Activated T-helper 1 cell treated with anti-CD3 and anti-CD28 coated beads, Interleukin-12 subunit alpha, Interleukin-12 subunit beta, Interleukin-2, Interleukin-4 antibody, amounts not matched to agents 30 ng/mL and 10 ng/mL and 1 ng/mL, durations not matched to agents 14 hours and 24 hours and 36 hours (primary cell): ENCODE measurements at regions not wholly inside any gene's neighbourhood (a gene's known extent, or its start where the extent isn't known, plus 50 kb on each side); places are given as distances from the start of the nearest gene placed in this dataset.

Source experiments
- DNase-seq: peaks from one replicate; pipeline ENCODE4 v3.0.0; 2021; ENCODE audit warnings: low spot score
- H3K27ac Mint-ChIP-seq: one replicate; pipeline ENCODE4 v1.8.0; 2021; ENCODE audit warnings: mild to moderate bottlenecking, mixed read lengths
- H3K27me3 Mint-ChIP-seq: one replicate; pipeline ENCODE4 v1.8.0; 2022; ENCODE audit warnings: mild to moderate bottlenecking, moderate library complexity, mixed read lengths; ENCODE audit not compliant: insufficient read depth
- H3K36me3 Mint-ChIP-seq: one replicate; pipeline ENCODE4 v1.8.0; 2021; ENCODE audit warnings: low read depth, mixed read lengths
- H3K4me1 Mint-ChIP-seq: one replicate; pipeline ENCODE4 v1.8.0; 2021; ENCODE audit warnings: low read depth, mixed read lengths
- H3K4me3 Mint-ChIP-seq: one replicate; pipeline ENCODE4 v1.8.0; 2021; ENCODE audit warnings: mild to moderate bottlenecking, moderate library complexity, mixed read lengths
- H3K9me3 Mint-ChIP-seq: one replicate; pipeline ENCODE4 v1.8.0; 2021; ENCODE audit warnings: mixed read lengths
- intact Hi-C: fragments of 100-400 bp; cut with micrococcal nuclease; formaldehyde crosslinking; loops from one replicate; pipeline ENCODE4 v1.15.1; 2024

DNA sequence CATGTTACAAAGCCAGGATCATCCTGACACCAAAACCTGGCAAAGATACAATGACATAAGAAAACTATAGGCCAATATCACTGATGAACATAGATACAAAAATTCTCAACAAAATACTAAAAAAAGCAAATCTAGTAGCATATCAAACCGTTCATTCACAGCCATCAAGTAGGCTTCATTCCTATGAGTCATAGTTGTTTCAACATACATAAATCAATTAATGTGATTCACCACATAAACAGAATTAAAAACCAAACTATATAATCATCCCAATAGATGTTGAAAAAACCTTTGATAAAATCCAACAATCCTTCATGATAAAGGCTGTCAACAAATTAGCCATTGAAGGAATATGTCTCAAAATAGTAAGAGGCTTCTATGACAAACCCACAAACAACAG, 1007.2 kb upstream of the RAG2 start:
- DNase-seq, result no peak
- Mint-ChIP-seq H3K27me3 (no peaks in the 10 kb centered on the region), H3K27ac (no peak overlapping the region), H3K9me3 (peaks cover 32% of the 10 kb centered on the region), H3K4me1 (no peaks in the 10 kb centered on the region), H3K36me3 (no peaks in the 10 kb centered on the region), H3K4me3 (no peak overlapping the region)
- intact Hi-C loops, result no loop called here

DNA sequence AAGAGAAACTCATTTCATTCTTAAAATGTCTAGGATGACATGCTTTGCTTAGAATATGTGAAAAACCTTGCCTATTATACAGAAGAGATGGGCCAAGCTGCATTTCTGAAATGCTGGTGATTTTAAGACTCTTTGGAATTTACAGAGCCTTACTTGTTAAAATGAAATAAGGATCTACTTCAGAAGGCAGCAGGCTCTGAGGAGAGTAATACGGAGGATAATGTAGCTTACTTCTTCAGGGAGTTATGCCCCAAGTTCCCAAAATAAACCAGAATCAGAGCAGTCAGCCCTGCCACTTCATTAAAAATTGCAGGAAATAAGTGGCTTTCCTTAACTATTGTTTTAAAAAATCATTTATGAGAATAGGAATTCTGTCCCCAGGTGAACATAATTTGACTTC, 1000.3 kb upstream of the RAG2 start:
- H3K27ac Mint-ChIP-seq, result no peak overlapping the region
- no peak overlapping the region for H3K4me3 Mint-ChIP-seq
- no peaks in the 10 kb centered on the region for H3K27me3 Mint-ChIP-seq
- intact Hi-C loops, result no loop called here
- no peak for DNase-seq
- no peaks in the 10 kb centered on the region for H3K4me1 Mint-ChIP-seq
- no peaks in the 10 kb centered on the region for H3K36me3 Mint-ChIP-seq
- H3K9me3 Mint-ChIP-seq, result peaks cover 12% of the 10 kb centered on the region

DNA sequence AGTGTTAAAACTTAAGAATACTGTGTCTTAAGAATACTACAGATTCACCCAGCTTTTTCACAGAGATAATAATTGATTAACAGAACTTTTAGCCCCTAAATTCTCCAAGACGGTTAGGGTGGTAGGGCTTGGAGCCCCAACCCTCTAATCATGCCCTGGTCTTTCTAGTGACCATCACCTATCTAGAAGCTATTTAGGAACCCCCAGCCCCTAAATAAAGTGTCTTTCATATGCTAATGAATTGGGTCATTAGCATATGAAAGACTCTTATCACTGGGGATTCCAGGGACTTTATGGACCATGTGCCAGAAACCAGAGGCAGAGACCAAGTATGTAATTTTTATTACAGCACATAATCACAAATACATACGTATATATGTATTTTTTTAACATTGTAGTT, 999.7 kb upstream of the RAG2 start:
- DNase-seq, result no peak
- H3K27me3 Mint-ChIP-seq, result no peaks in the 10 kb centered on the region
- no peak overlapping the region for H3K4me3 Mint-ChIP-seq
- no peak overlapping the region for H3K27ac Mint-ChIP-seq
- no peaks in the 10 kb centered on the region for H3K4me1 Mint-ChIP-seq
- no peaks in the 10 kb centered on the region for H3K36me3 Mint-ChIP-seq
- intact Hi-C loops, result no loop called here
- H3K9me3 Mint-ChIP-seq, result peaks cover 8% of the 10 kb centered on the region

DNA sequence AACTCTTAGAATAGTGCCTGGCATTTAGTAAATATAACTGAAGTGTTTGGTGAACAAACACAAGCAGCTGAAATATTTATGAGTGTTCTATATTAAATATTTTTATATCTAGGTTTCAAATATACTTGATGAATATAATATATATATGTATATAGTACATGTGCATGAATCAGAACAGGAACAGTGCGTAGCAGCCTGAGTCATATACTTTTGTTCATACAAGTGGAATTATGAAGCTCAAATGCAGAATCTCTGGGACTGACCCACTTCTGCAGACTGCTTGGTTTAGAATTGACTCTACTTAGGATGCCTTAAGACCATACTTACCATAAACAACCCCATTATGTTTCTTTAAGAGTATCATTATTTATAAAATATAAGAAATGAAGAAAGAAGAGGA, 997.8 kb upstream of the RAG2 start:
- intact Hi-C loops, result no loop called here
- peaks cover 4% of the 10 kb centered on the region for H3K9me3 Mint-ChIP-seq
- H3K4me3 Mint-ChIP-seq, result no peak overlapping the region
- DNase-seq, result no peak
- H3K27me3 Mint-ChIP-seq, result no peaks in the 10 kb centered on the region
- no peaks in the 10 kb centered on the region for H3K4me1 Mint-ChIP-seq
- no peaks in the 10 kb centered on the region for H3K36me3 Mint-ChIP-seq
- H3K27ac Mint-ChIP-seq, result no peak overlapping the region

DNA sequence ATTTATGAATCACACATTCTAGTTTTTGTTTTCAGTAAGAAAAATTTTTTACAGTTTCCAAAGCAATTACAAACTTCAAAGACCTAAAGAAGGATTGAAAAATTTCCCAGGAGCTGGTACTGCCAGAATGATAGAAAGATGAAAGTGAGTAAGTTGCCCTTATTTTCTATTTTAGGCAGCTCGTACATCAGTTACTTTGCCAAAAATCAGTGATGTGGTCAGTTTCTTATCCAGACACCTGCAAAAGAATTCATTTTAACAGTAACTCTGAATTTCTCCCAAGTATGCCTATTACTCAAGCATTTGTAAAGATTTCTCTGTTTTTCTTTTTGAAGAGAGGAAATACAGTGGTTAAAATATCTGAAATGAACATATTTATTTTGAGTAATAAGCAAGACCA, 976.3 kb upstream of the RAG2 start:
- no peaks in the 10 kb centered on the region for H3K4me1 Mint-ChIP-seq
- H3K4me3 Mint-ChIP-seq, result no peak overlapping the region
- no peaks in the 10 kb centered on the region for H3K36me3 Mint-ChIP-seq
- no peaks in the 10 kb centered on the region for H3K27me3 Mint-ChIP-seq
- DNase-seq, result no peak
- H3K9me3 Mint-ChIP-seq, result peaks cover 14% of the 10 kb centered on the region
- no peak overlapping the region for H3K27ac Mint-ChIP-seq
- intact Hi-C loops, result no loop called here

DNA sequence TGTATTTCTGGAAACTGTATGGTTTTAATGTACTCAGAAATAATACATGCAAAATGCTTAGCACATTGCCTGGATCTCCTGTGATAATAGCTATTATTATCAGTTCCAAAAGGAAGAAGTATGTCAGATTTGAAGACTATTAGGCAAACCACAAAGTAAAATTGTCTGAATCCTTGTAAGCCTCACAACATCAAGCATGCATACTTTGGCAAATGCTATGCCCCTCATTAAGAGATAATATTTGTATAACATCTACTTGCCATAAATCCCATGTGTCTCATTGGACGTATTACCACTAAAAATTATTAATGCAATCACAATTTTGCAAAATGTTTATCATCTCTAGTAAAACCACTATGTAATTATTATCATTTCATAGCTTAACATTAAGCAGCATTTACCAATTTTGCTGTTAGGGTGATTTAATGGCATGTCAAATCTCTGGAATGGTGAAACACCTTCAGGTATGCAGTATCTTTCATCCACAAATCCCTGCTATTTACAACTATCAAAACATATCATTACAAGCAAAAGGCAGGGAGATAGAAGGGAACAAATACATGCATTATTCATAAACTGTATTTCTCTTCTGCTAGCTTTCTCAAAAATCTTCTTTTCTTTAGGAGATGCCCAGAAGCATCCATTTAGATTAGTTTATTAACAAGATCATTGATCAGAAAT, 974.6 kb upstream of the RAG2 start:
- no peak overlapping the region for H3K4me3 Mint-ChIP-seq
- no peaks in the 10 kb centered on the region for H3K27me3 Mint-ChIP-seq
- H3K9me3 Mint-ChIP-seq, result peaks cover 8% of the 10 kb centered on the region
- no peaks in the 10 kb centered on the region for H3K36me3 Mint-ChIP-seq
- H3K27ac Mint-ChIP-seq, result no peak overlapping the region
- intact Hi-C loops, result no loop called here
- H3K4me1 Mint-ChIP-seq, result no peaks in the 10 kb centered on the region
- DNase-seq, result no peak

DNA sequence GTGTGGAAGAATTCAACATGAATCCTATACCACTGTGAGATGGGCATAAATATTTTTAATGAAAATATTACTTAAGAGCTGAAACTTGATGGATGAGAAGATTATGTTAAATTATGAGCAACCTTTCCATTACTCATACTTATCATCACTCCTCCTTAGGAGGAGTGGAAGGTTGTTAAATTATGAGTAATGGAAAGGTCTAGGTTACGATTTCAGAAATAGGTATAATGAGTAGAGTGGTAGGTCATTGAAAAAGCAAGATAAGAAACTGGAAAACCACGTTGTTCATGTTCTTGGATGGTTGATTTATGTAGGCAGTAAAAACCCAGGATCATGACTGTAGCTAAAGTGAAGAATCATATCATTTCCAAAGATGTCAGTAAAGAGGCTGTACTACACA, 973.2 kb upstream of the RAG2 start:
- Mint-ChIP-seq H3K27ac (no peak overlapping the region), H3K9me3 (peaks cover 7% of the 10 kb centered on the region), H3K36me3 (no peaks in the 10 kb centered on the region), H3K4me3 (no peak overlapping the region), H3K4me1 (no peaks in the 10 kb centered on the region), H3K27me3 (no peaks in the 10 kb centered on the region)
- intact Hi-C loops, result no loop called here
- no peak for DNase-seq

DNA sequence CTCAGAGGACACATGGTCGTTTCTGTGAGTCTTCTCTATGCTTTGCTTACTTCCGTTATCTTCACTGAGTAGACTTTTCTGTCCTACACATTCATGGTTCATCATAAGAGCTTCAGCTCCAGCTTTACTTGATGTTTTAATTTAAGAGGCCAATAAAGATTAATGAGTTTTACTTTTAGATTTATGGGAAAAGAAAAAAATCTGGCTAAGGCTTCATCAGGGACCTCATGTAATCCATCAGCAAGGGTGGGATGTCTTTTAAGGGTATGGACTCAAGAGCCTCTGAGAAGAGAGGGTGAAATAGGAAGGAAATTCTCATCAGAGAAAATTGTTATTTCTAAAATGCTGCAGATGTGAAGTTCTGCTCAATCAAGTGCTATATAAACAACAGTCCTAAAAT, 963.0 kb upstream of the RAG2 start:
- no peak overlapping the region for H3K4me3 Mint-ChIP-seq
- no peaks in the 10 kb centered on the region for H3K36me3 Mint-ChIP-seq
- peaks cover 10% of the 10 kb centered on the region for H3K9me3 Mint-ChIP-seq
- intact Hi-C loops, result no loop called here
- no peak for DNase-seq
- no peaks in the 10 kb centered on the region for H3K4me1 Mint-ChIP-seq
- H3K27me3 Mint-ChIP-seq, result no peaks in the 10 kb centered on the region
- H3K27ac Mint-ChIP-seq, result no peak overlapping the region

DNA sequence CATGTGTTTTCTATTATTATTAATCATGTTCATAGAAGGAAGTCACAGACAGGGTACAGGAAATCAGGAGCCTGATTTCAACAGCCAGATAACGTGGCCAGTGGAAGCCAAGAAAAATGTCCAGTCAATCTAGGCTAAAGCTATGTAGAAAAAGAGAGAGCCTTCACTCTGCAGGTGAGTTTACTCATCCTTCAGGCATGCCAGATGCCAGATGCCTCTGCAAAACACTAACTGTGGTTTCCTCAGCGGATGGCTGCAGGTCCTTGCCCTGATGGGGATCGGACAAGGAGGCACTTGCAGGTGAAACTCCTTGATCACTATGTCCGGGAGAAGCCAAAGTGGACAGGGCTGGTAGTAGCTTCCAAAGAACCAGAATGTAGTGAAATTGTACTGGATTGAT, 962.3 kb upstream of the RAG2 start:
- DNase-seq, result no peak
- Mint-ChIP-seq H3K36me3 (no peaks in the 10 kb centered on the region), H3K27me3 (no peaks in the 10 kb centered on the region), H3K9me3 (peaks cover 10% of the 10 kb centered on the region), H3K4me3 (no peak overlapping the region), H3K27ac (no peak overlapping the region), H3K4me1 (no peaks in the 10 kb centered on the region)
- intact Hi-C loops, result no loop called here

DNA sequence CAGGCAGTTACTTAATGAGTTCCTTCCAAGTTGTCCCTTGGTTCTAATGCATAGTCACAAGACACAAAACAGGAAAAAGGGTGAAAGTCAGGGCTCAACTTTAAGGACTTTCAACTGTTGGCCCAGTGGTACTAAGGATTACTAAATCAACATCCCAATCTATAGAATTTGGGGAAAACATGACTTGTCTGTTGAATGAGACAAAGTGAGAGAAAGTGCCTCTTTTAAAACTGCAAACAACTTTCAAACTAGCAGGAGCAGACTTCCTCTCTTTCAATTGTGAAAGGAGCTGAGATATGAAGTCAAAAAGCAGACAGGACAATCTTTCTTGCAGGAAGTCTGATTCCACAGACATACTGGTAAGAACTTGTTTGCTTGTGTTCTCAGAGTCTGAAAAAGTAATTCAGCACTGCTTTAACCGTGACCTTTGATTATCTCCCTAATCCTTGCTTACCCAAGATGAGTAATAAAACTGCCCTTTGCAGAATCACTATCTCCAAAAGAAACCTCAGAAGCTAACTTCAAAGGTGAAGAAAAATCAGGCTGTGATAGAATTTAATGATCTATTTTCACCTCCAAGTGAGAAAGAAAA, 960.7 kb upstream of the RAG2 start:
- intact Hi-C loops, result no loop called here
- DNase-seq, result no peak
- no peaks in the 10 kb centered on the region for H3K36me3 Mint-ChIP-seq
- H3K4me1 Mint-ChIP-seq, result no peaks in the 10 kb centered on the region
- no peaks in the 10 kb centered on the region for H3K27me3 Mint-ChIP-seq
- no peak overlapping the region for H3K4me3 Mint-ChIP-seq
- peaks cover 5% of the 10 kb centered on the region for H3K9me3 Mint-ChIP-seq
- H3K27ac Mint-ChIP-seq, result no peak overlapping the region

DNA sequence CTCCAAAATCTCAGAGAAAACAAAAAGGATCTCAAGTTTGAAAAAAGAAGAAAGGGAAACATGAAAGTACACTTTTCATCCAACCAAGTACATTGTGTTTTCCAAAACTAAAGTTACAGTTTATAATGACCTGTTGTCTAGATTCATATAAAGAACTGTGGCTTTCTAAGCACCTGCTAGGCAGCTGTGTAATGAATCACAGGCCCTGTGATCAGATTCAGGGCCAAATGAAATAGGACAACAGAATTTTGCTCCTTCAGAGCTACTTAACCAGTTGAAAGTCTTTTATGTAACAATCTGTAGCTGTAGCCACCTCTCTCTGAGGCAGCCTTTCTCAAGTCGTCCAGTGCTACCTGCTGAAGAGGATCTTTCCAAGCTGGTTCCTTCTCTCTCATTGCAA, 960.0 kb upstream of the RAG2 start:
- Mint-ChIP-seq H3K4me1 (no peaks in the 10 kb centered on the region), H3K9me3 (peaks cover 5% of the 10 kb centered on the region), H3K4me3 (no peak overlapping the region), H3K27me3 (no peaks in the 10 kb centered on the region), H3K27ac (no peak overlapping the region), H3K36me3 (no peaks in the 10 kb centered on the region)
- intact Hi-C loops, result no loop called here
- DNase-seq, result no peak

DNA sequence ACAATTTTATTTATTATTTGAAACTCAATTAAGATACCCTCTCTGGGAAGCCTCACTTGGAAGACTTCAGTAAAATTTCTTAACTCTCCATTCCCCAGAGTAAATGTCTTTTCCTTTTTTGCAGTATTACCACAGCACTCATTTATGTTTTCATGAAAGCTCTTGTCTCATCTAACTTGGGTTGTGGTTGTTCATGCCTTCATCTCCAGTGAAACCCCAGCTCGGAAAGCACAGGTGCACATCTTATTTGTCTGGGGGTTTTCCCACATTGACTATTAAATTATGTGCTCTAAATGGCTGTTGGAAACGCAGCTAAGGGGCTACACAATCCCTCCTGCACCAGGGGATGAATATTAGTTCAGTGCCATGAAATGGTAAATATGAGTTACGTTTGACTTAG, 954.2 kb upstream of the RAG2 start:
- H3K36me3 Mint-ChIP-seq, result no peaks in the 10 kb centered on the region
- H3K9me3 Mint-ChIP-seq, result peaks cover 5% of the 10 kb centered on the region
- H3K27ac Mint-ChIP-seq, result no peak overlapping the region
- intact Hi-C loops, result no loop called here
- no peaks in the 10 kb centered on the region for H3K4me1 Mint-ChIP-seq
- H3K4me3 Mint-ChIP-seq, result no peak overlapping the region
- no peaks in the 10 kb centered on the region for H3K27me3 Mint-ChIP-seq
- no peak for DNase-seq

DNA sequence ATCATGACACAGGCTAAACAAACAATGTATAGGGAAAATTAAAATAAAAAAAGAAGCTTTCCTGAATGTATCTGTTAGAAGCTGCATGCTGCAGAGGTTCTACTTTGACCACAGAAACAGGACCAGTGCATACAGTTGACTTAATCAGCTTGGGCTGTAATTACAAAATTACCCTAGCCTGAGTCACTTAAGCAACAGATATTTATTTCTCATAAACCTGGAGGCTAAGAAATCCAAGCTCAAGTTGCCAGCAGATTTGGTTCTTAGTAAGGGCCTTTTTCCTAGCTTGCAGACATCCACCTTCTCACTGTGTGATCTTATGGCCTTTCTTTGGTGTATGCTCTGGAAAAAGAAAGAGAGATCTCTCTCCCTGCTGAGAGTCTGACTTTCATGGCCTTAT, 946.5 kb upstream of the RAG2 start:
- intact Hi-C loops, result no loop called here
- no peak overlapping the region for H3K4me3 Mint-ChIP-seq
- H3K27me3 Mint-ChIP-seq, result no peaks in the 10 kb centered on the region
- peaks cover 9% of the 10 kb centered on the region for H3K9me3 Mint-ChIP-seq
- H3K27ac Mint-ChIP-seq, result no peak overlapping the region
- no peak for DNase-seq
- no peaks in the 10 kb centered on the region for H3K4me1 Mint-ChIP-seq
- no peaks in the 10 kb centered on the region for H3K36me3 Mint-ChIP-seq

DNA sequence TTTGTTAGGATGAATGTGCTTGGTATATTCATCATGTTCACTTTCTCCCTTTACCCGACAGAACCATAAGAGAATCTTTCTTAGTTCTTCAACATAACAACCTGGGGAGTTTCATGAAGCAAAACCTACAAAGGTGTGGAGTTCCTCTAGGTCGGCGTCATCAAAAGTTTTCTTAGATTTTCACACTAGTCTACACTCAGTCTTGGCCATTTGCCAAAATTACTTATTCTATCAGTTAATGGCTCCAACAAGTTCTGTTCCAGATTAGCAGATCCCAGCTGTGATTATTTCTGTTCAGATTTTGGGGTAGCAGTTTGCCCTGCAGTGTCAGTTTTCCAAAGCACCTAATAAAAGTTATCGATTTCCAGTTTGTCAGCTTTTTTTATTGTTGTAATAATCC, 935.8 kb upstream of the RAG2 start:
- DNase-seq, result no peak
- Mint-ChIP-seq H3K4me3 (no peak overlapping the region), H3K36me3 (no peaks in the 10 kb centered on the region), H3K4me1 (no peaks in the 10 kb centered on the region), H3K9me3 (peaks cover 19% of the 10 kb centered on the region), H3K27ac (no peak overlapping the region), H3K27me3 (no peaks in the 10 kb centered on the region)
- intact Hi-C loops, result no loop called here
